ENCODE measurements at regions not wholly inside any gene's neighbourhood (a gene's known extent, or its start where the extent isn't known, plus 50 kb on each side); places are given as distances from the start of the nearest gene placed in this dataset.

DNA sequence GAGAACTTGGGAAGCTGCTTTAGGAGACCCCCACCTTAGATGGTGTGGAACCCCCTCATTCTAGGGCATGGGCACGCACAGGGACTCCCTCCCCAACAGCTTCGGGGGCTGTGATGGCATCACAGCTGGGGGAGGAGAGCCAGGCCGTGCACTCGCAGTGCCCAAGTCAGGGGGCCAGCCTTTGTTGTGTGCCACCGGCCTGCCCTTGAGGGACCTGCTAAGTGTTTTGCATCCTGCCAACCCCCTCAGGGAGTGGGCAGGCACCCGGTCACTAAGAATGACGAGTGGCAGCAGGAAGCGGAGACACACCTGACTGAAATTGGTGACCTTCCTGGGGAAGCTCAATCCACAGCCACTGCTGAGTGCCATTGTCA, 334.9 kb upstream of the SFSWAP start:
- Mint-ChIP-seq H3K36me3 (ENCODE audit: low read depth, unreplicated experiment) (peaks cover 4% of the 10 kb centered on the region), H3K9me3 (ENCODE audit: unreplicated experiment) (no peaks in the 10 kb centered on the region), H3K27me3 (ENCODE audit: unreplicated experiment) (peaks cover 10% of the 10 kb centered on the region), H3K4me3 (ENCODE audit: unreplicated experiment) (no peak overlapping the region), H3K27ac (ENCODE audit: unreplicated experiment) (no peak overlapping the region), H3K4me1 (ENCODE audit: unreplicated experiment) (peaks cover 4% of the 10 kb centered on the region)
- no peak for DNase-seq (ENCODE audit: low spot score)
- TF ChIP-seq, protein P1, sequence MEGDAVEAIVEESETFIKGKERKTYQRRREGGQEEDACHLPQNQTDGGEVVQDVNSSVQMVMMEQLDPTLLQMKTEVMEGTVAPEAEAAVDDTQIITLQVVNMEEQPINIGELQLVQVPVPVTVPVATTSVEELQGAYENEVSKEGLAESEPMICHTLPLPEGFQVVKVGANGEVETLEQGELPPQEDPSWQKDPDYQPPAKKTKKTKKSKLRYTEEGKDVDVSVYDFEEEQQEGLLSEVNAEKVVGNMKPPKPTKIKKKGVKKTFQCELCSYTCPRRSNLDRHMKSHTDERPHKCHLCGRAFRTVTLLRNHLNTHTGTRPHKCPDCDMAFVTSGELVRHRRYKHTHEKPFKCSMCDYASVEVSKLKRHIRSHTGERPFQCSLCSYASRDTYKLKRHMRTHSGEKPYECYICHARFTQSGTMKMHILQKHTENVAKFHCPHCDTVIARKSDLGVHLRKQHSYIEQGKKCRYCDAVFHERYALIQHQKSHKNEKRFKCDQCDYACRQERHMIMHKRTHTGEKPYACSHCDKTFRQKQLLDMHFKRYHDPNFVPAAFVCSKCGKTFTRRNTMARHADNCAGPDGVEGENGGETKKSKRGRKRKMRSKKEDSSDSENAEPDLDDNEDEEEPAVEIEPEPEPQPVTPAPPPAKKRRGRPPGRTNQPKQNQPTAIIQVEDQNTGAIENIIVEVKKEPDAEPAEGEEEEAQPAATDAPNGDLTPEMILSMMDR (IDR thresholded peaks at IDR 0.05; ENCODE audit: unreplicated experiment), result no peak

DNA sequence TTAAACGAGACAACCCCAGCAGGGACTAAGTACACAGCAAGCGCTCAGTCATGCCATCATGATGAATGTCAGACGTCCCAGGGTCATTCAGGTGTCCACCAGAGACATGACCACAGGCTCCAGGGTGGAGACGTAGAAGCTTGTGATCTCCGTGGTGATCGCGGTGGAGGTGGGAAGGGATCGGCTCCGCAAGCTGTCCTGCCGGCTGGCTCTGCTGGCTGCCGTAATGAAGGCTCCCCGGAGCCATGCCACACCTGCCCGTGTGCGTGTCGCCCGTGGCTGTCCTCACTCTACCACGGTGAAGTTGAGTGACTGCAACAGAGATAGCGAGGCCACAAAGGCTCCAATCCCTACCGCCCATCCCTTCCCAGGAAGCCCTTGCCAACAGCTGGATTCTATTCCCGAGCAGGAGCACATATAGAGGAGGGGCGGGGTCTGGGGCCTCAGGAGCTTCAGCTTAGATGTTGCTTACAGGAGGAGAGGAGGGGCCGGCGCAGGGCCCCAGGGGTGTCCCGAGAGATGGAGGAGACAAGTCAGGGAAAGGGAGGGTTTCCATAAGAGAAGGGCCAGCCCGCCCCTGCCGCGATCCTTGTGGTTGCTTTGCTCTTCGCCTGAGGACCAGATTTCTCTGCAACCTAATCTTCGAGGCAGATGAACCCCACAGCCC, 332.6 kb upstream of the SFSWAP start:
- peaks cover 4% of the 10 kb centered on the region for H3K4me1 Mint-ChIP-seq (ENCODE audit: unreplicated experiment)
- peaks cover 8% of the 10 kb centered on the region for H3K27me3 Mint-ChIP-seq (ENCODE audit: unreplicated experiment)
- no peak for DNase-seq (ENCODE audit: low spot score)
- no peak overlapping the region for H3K27ac Mint-ChIP-seq (ENCODE audit: unreplicated experiment)
- no peak overlapping the region for H3K4me3 Mint-ChIP-seq (ENCODE audit: unreplicated experiment)
- peaks cover 4% of the 10 kb centered on the region for H3K36me3 Mint-ChIP-seq (ENCODE audit: low read depth, unreplicated experiment)
- H3K9me3 Mint-ChIP-seq (ENCODE audit: unreplicated experiment), result no peaks in the 10 kb centered on the region
- TF ChIP-seq, protein P1 (IDR thresholded peaks at IDR 0.05; ENCODE audit: unreplicated experiment), result no peak

DNA sequence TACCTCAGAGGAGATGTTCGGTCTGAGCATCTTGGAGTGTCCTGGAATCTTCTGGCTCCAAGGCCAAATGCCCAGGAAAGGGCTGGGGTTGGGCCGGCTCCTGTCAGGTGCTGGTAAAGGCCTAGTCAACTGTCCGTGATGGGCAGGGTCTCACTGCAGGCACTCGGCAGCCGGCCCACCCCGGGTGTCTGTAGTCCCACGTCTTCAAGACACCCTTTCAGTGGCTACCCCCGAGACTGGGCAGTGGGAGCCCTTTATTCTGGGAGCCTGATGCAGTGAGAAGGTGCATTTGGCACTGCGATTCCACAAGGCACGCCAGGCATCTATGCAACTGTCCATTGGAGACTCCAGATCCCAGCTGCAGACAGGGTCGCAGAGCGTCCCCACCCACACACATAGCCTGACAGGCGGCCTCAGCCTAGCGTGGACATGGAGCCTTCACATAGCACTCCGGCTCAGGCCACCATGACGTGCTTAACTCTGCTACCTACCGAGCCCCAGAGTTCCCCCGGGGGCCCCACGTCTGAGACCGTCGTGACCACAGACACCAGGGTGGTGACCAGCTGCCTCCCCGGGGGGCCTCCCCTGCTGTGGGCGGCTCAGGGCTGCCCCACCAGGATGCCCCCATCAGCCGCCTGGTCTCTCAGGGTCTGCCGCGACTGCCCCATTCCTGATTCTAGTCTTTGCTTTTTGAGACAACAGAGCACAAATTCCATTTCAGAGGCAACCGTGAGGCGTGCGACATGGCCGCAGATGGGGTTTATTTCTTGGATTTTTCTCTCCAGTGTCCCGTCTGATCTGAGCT, 331.8 kb upstream of the SFSWAP start:
- Mint-ChIP-seq H3K36me3 (ENCODE audit: low read depth, unreplicated experiment) (peaks cover 4% of the 10 kb centered on the region), H3K4me3 (ENCODE audit: unreplicated experiment) (no peak overlapping the region), H3K9me3 (ENCODE audit: unreplicated experiment) (no peaks in the 10 kb centered on the region), H3K27ac (ENCODE audit: unreplicated experiment) (no peak overlapping the region), H3K4me1 (ENCODE audit: unreplicated experiment) (peaks cover 4% of the 10 kb centered on the region), H3K27me3 (ENCODE audit: unreplicated experiment) (peaks cover 12% of the 10 kb centered on the region)
- TF ChIP-seq, protein P1 (IDR thresholded peaks at IDR 0.05; ENCODE audit: unreplicated experiment), result no peak
- no peak for DNase-seq (ENCODE audit: low spot score)

DNA sequence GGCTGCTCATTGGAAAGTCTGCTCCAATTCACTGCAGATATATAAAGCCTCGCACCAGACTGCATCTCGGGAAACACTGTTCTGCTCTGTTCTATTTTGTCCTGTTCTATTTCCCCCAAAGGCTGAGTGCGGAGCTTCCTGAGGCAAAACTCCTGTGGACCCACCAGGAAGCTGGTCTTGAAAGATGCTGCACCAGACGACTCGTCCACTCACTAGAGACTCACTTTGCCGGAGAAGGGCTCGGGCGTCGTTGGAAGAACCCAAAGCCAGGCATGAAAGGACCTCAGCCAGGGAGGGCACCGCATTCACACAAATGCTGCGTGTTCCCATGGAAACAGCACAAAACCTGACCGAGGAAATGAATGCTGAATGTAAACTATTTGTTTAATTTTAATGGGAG, 331.2 kb upstream of the SFSWAP start:
- H3K4me1 Mint-ChIP-seq (ENCODE audit: unreplicated experiment), result peaks cover 4% of the 10 kb centered on the region
- no peak for DNase-seq (ENCODE audit: low spot score)
- peaks cover 12% of the 10 kb centered on the region for H3K27me3 Mint-ChIP-seq (ENCODE audit: unreplicated experiment)
- H3K36me3 Mint-ChIP-seq (ENCODE audit: low read depth, unreplicated experiment), result peaks cover 4% of the 10 kb centered on the region
- H3K9me3 Mint-ChIP-seq (ENCODE audit: unreplicated experiment), result no peaks in the 10 kb centered on the region
- no peak overlapping the region for H3K4me3 Mint-ChIP-seq (ENCODE audit: unreplicated experiment)
- TF ChIP-seq, protein P1 (IDR thresholded peaks at IDR 0.05; ENCODE audit: unreplicated experiment), result no peak
- no peak overlapping the region for H3K27ac Mint-ChIP-seq (ENCODE audit: unreplicated experiment)
